Peyer's patch (tissue), 4 donors: ENCODE measurements at regions not wholly inside any gene's neighbourhood (a gene's known extent, or its start where the extent isn't known, plus 50 kb on each side); places are given as distances from the start of the nearest gene placed in this dataset.

Source experiments
- CTCF ChIP-seq, 6 experiments: fragments of 450-650 bp in 4 of 6; fragments of 200-600 bp in 2 of 6; sonication (generic) in 1 of 6; IDR thresholded peaks; one replicate each; pipeline ENCODE4 v1.5.1; 2017 to 2019; ENCODE audit warnings: antibody characterized with exemption in 6 of 6, mild to moderate bottlenecking in 3 of 6, moderate library complexity in 1 of 6
- POLR2A ChIP-seq, 2 donors: fragments of 450-650 bp; IDR thresholded peaks; one replicate each; pipeline ENCODE4 v1.5.1; 2017; ENCODE audit warnings: antibody characterized with exemption in 2 of 2, mild to moderate bottlenecking in 2 of 2, moderate library complexity in 2 of 2

GRCh38 chr1:24999906-25000305, 69.8 kb upstream of the RUNX3 start:
- no peak for TF ChIP-seq CTCF (IDR thresholded peaks at IDR 0.05)
- no peak for TF ChIP-seq POLR2A (IDR thresholded peaks at IDR 0.05)
